H9 (cell line): ENCODE measurements at regions not wholly inside any gene's neighbourhood (a gene's known extent, or its start where the extent isn't known, plus 50 kb on each side); places are given as distances from the start of the nearest gene placed in this dataset.

ENCODE experiments used
- DNase-seq: peaks from one replicate; pipeline ENCODE4 v3.0.0-alpha.2; 2017
- H2AFZ ChIP-seq: one replicate; pipeline ENCODE4 v1.6.1; 2013; ENCODE audit warnings: mild to moderate bottlenecking, low read length, control low read depth, moderate library complexity
- H2AK5ac ChIP-seq: 2 replicates; pipeline ENCODE4 v1.6.1; 2013; ENCODE audit warnings: low read length, control low read depth, mixed read lengths; ENCODE audit not compliant: insufficient read length
- H2BK120ac ChIP-seq: one replicate; pipeline ENCODE4 v1.6.1; 2013; ENCODE audit warnings: low read depth, mild to moderate bottlenecking, low read length, control low read depth, inconsistent platforms; ENCODE audit not compliant: poor library complexity, severe bottlenecking
- H2BK12ac ChIP-seq: 2 replicates; pipeline ENCODE4 v1.6.1; 2013; ENCODE audit warnings: low read length, control low read depth, mixed read lengths, low read depth; ENCODE audit not compliant: insufficient read length
- H2BK15ac ChIP-seq: 2 replicates; pipeline ENCODE4 v1.6.1; 2013; ENCODE audit warnings: low read depth, low read length, control low read depth
- H2BK20ac ChIP-seq: one replicate; pipeline ENCODE4 v1.6.1; 2013; ENCODE audit warnings: low read depth, mild to moderate bottlenecking, low read length, control low read depth, inconsistent platforms; ENCODE audit not compliant: poor library complexity, severe bottlenecking
- H2BK5ac ChIP-seq: 2 replicates; pipeline ENCODE4 v1.6.1; 2013; ENCODE audit warnings: low read length, control low read depth, mixed read lengths; ENCODE audit not compliant: insufficient read length
- H3K14ac ChIP-seq: 2 replicates; pipeline ENCODE4 v1.6.1; 2013; ENCODE audit warnings: low read length, control low read depth; ENCODE audit not compliant: insufficient read depth
- H3K18ac ChIP-seq: 2 replicates; pipeline ENCODE4 v1.6.1; 2013; ENCODE audit warnings: low read depth, mild to moderate bottlenecking, mixed read lengths, low read length, control low read depth; ENCODE audit not compliant: insufficient read length
- H3K23ac ChIP-seq: 2 replicates; pipeline ENCODE4 v1.6.1; 2013; ENCODE audit warnings: low read length, control low read depth, mixed read lengths, low read depth; ENCODE audit not compliant: insufficient read length
- H3K23me2 ChIP-seq: 2 replicates; pipeline ENCODE4 v1.6.1; 2013; ENCODE audit warnings: low read depth, mild to moderate bottlenecking, mixed read lengths, low read length, control low read depth; ENCODE audit not compliant: insufficient read length, poor library complexity, severe bottlenecking
- H3K27ac ChIP-seq: 2 replicates; pipeline ENCODE4 v1.5.1; 2013; ENCODE audit warnings: low read length, control low read depth, mixed read lengths, low read depth; ENCODE audit not compliant: insufficient read length
- H3K27me3 ChIP-seq: 2 replicates; pipeline ENCODE4 v1.6.1; 2013; ENCODE audit warnings: low read length, control low read depth, inconsistent platforms; ENCODE audit not compliant: insufficient read depth
- H3K4ac ChIP-seq: 2 replicates; pipeline ENCODE4 v1.6.1; 2013; ENCODE audit warnings: low read depth, mild to moderate bottlenecking, control low read depth, inconsistent platforms, low read length, moderate library complexity
- H3K4me1 ChIP-seq: 2 replicates; pipeline ENCODE4 v1.6.1; 2013; ENCODE audit warnings: low read length, control low read depth, inconsistent platforms; ENCODE audit not compliant: insufficient read depth
- H3K4me2 ChIP-seq: 2 replicates; pipeline ENCODE4 v1.6.1; 2013; ENCODE audit warnings: low read length, control low read depth, mixed read lengths; ENCODE audit not compliant: insufficient read length, insufficient read depth
- H3K56ac ChIP-seq: 2 replicates; pipeline ENCODE4 v1.6.1; 2013; ENCODE audit warnings: low read depth, mild to moderate bottlenecking, mixed read lengths, low read length, control low read depth; ENCODE audit not compliant: insufficient read length
- H3K79me1 ChIP-seq: 2 replicates; pipeline ENCODE4 v1.6.1; 2013; ENCODE audit warnings: low read depth, mild to moderate bottlenecking, moderate library complexity, low read length, control low read depth, inconsistent platforms; ENCODE audit not compliant: insufficient read depth, poor library complexity, severe bottlenecking
- H3K79me2 ChIP-seq: 2 replicates; pipeline ENCODE4 v1.6.1; 2013; ENCODE audit warnings: low read length, control low read depth, inconsistent platforms; ENCODE audit not compliant: insufficient read depth
- H3K9ac ChIP-seq: 2 replicates; pipeline ENCODE4 v1.6.1; 2013; ENCODE audit warnings: low read length, control low read depth, mixed read lengths; ENCODE audit not compliant: insufficient read length; ENCODE audit errors: extremely low read depth
- H3K9me3 ChIP-seq: one replicate; pipeline ENCODE4 v1.6.1; 2013; ENCODE audit warnings: low read depth, low read length, inconsistent platforms; ENCODE audit not compliant: control insufficient read depth
- H3T11ph ChIP-seq: one replicate; pipeline ENCODE4 v1.6.1; 2013; ENCODE audit warnings: mild to moderate bottlenecking, low read length, control low read depth, inconsistent platforms
- H4K20me1 ChIP-seq: one replicate; pipeline ENCODE4 v1.6.1; 2013; ENCODE audit not compliant: control insufficient read depth, insufficient read length, insufficient read depth
- H4K5ac ChIP-seq: 2 replicates; pipeline ENCODE4 v1.6.1; 2013; ENCODE audit warnings: low read depth, mild to moderate bottlenecking, mixed read lengths, low read length, control low read depth; ENCODE audit not compliant: insufficient read length
- H4K8ac ChIP-seq: replicated peaks from 2 replicates; pipeline ENCODE4 v1.6.1; 2013; ENCODE audit warnings: low read length, control low read depth, mixed read lengths, low read depth; ENCODE audit not compliant: insufficient read length
- H4K91ac ChIP-seq: 2 replicates; pipeline ENCODE4 v1.6.1; 2013; ENCODE audit warnings: low read depth, mild to moderate bottlenecking, moderate library complexity, mixed read lengths, low read length, control low read depth; ENCODE audit not compliant: insufficient read length
- H3K27ac Mint-ChIP-seq, 3 experiments: 2 replicates in 2 of 3; 3 replicates in 1 of 3; pipeline ENCODE4 v1.8.0; 2020 to 2021; ENCODE audit warnings: mixed read lengths in 3 of 3, mild to moderate bottlenecking in 1 of 3, moderate library complexity in 1 of 3
- H3K27me3 Mint-ChIP-seq: 2 replicates; pipeline ENCODE4 v1.8.0; 2021; ENCODE audit warnings: low read depth, mild to moderate bottlenecking, moderate library complexity, mixed read lengths
- H3K36me3 Mint-ChIP-seq, 3 experiments: 2 replicates in 2 of 3; 3 replicates in 1 of 3; pipeline ENCODE4 v1.8.0; 2020 to 2021; ENCODE audit warnings: low read depth in 3 of 3, mixed read lengths in 3 of 3; ENCODE audit not compliant: insufficient read depth in 1 of 3
- H3K4me1 Mint-ChIP-seq, 2 experiments: 2 replicates each; pipeline ENCODE4 v1.8.0; 2020; ENCODE audit warnings: mixed read lengths in 2 of 2
- H3K4me3 Mint-ChIP-seq, 2 experiments: 2 replicates in 1 of 2; 3 replicates in 1 of 2; pipeline ENCODE4 v1.8.0; 2020 to 2021; ENCODE audit warnings: mild to moderate bottlenecking in 2 of 2, mixed read lengths in 2 of 2, moderate library complexity in 1 of 2
- H3K9me3 Mint-ChIP-seq, 2 experiments: 2 replicates in 1 of 2; 3 replicates in 1 of 2; pipeline ENCODE4 v1.8.0; 2020; ENCODE audit warnings: mild to moderate bottlenecking in 2 of 2, mixed read lengths in 2 of 2, moderate library complexity in 1 of 2
- WGBS: extraction: QIAGEN DNeasy Blood & Tissue Kit; methylation state at CpG from one replicate; pipeline ENCODE4 v1.1.7; 2013; ENCODE audit warnings: missing lambda C conversion rate, low lambda C conversion rate, mixed read lengths; ENCODE audit not compliant: insufficient read length; ENCODE audit errors: extremely low coverage; 5-methylcytosine and 5-hydroxymethylcytosine counted together
- TF ChIP-seq, protein P1 (sequence below): fragments of 200-600 bp; sonication (generic); conservative IDR thresholded peaks from 3 replicates; pipeline ENCODE4 v1.8.0; 2021; ENCODE audit warnings: antibody characterized with exemption, mild to moderate bottlenecking

DNA sequence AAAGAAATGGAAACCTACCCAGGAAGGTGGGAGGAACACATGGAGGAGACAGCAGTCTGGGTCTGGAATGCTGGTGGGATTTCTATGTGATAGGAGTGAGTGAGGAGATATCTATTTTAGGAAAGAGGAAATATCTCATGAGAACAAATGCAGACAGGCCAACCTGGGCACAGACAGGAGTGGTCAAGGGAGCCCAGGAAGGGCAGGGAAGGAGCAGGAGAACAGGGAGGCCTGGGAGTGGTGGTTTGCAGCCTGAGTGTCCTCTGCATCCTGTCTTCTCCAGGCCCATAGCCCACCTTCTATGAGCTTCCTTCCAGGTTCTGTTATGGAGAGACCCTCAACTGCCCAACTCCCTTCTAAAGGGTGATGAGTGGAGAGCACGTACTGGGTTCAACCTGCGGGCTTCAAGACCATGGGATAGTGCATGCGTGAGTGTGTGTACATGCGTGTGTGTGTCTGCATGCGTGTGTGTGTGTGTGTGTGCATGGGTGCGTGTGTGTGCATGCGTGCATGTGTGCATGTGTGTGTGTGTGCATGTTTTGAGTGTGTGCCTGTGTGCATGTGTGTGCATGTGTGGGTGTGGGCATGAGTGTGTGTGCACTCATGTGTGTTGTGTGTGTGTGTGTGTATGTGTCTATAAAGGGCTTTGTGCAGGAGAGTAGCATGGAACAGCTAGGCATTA, 200.1 kb downstream of the CXCL12 start:
- Histone ChIP-seq H3K79me2 (no peaks in the 10 kb centered on the region), H3K9ac (no peak overlapping the region), H4K5ac (no peak overlapping the region), H4K8ac (peak overlapping the region; percentile 88), H3K23me2 (no peaks in the 10 kb centered on the region), H2BK5ac (no peak overlapping the region), H3T11ph (no peak overlapping the region), H2BK12ac (no peak overlapping the region), H2BK15ac (no peak overlapping the region), H3K23ac (no peak overlapping the region), H4K91ac (no peak overlapping the region), H4K20me1 (no peaks in the 10 kb centered on the region), H3K56ac (peak overlapping the region; percentile 36), H3K4me2 (no peak overlapping the region), H2BK120ac (no peak overlapping the region), H3K4me1 (no peaks in the 10 kb centered on the region), H3K27ac (no peak overlapping the region), H3K79me1 (no peaks in the 10 kb centered on the region), H3K14ac (no peak overlapping the region), H3K18ac (no peak overlapping the region), H2BK20ac (no peak overlapping the region), H3K27me3 (no peaks in the 10 kb centered on the region), H3K9me3 (no peaks in the 10 kb centered on the region), H2AFZ (no peak overlapping the region), H2AK5ac (no peak overlapping the region), H3K4ac (no peak overlapping the region)
- Mint-ChIP-seq H3K27me3 (no peaks in the 10 kb centered on the region), H3K36me3 (no peaks in the 10 kb centered on the region; a peak in 1 of 7 replicates), H3K9me3 (peaks cover 0 to 4% of the 10 kb centered on the region in 2 experiments; a peak in 2 of 5 replicates), H3K4me1 (peaks cover 5 to 6% of the 10 kb centered on the region in 2 experiments; a peak in 3 of 4 replicates), H3K4me3 (peak overlapping the region in 1 of 2 experiments; percentile 17; a peak in 1 of 5 replicates), H3K27ac (peak overlapping the region in 1 of 3 experiments; percentile 3; a peak in 1 of 7 replicates)
- WGBS = no CpG with 5 or more reads among the region's 7 CpGs
- DNase-seq = no peak
- TF ChIP-seq, protein P1, sequence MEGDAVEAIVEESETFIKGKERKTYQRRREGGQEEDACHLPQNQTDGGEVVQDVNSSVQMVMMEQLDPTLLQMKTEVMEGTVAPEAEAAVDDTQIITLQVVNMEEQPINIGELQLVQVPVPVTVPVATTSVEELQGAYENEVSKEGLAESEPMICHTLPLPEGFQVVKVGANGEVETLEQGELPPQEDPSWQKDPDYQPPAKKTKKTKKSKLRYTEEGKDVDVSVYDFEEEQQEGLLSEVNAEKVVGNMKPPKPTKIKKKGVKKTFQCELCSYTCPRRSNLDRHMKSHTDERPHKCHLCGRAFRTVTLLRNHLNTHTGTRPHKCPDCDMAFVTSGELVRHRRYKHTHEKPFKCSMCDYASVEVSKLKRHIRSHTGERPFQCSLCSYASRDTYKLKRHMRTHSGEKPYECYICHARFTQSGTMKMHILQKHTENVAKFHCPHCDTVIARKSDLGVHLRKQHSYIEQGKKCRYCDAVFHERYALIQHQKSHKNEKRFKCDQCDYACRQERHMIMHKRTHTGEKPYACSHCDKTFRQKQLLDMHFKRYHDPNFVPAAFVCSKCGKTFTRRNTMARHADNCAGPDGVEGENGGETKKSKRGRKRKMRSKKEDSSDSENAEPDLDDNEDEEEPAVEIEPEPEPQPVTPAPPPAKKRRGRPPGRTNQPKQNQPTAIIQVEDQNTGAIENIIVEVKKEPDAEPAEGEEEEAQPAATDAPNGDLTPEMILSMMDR = no peak
